ENCODE measurements at regions not wholly inside any gene's neighbourhood (a gene's known extent, or its start where the extent isn't known, plus 50 kb on each side); places are given as distances from the start of the nearest gene placed in this dataset.

GRCh38 chr3:17798000-17798399 lies 55.6 kb upstream of the TBC1D5 start:
- Histone ChIP-seq H3K9ac (ENCODE audit: low read depth in 2 of 2, low read length in 2 of 2) (no peak overlapping the region), H3K36me3 (no peaks in the 10 kb centered on the region), H3K27me3 (no peaks in the 10 kb centered on the region), H3K27ac (no peak overlapping the region), H3K9me3 (no peaks in the 10 kb centered on the region), H3K4me3 (no peak overlapping the region), H3K4me1 (no peaks in the 10 kb centered on the region)
- TF ChIP-seq CTCF (IDR thresholded peaks at IDR 0.05) = no peak
- DNase-seq = no peak
- intact Hi-C loops (cut with DNase I) = no loop called here

- TF ChIP-seq CTCF (IDR thresholded peaks at IDR 0.05) = no peak
- Histone ChIP-seq H3K9me3 (no peaks in the 10 kb centered on the region), H3K36me3 (no peaks in the 10 kb centered on the region), H3K4me1 (no peaks in the 10 kb centered on the region), H3K9ac (ENCODE audit: low read depth in 2 of 2, low read length in 2 of 2) (no peak overlapping the region), H3K27ac (no peak overlapping the region), H3K27me3 (no peaks in the 10 kb centered on the region), H3K4me3 (no peak overlapping the region)
- intact Hi-C loops (cut with DNase I) = no loop called here
- DNase-seq = no peak
Measured at GRCh38 chr3:17795711-17796110, 53.3 kb upstream of the TBC1D5 start.

GRCh38 chr3:17795280-17795679 lies 52.8 kb upstream of the TBC1D5 start:
- Histone ChIP-seq H3K27ac (no peak overlapping the region), H3K9me3 (no peaks in the 10 kb centered on the region), H3K4me1 (no peaks in the 10 kb centered on the region), H3K27me3 (no peaks in the 10 kb centered on the region), H3K9ac (ENCODE audit: low read depth in 2 of 2, low read length in 2 of 2) (no peak overlapping the region), H3K4me3 (no peak overlapping the region), H3K36me3 (no peaks in the 10 kb centered on the region)
- no peak for DNase-seq
- intact Hi-C loops (cut with DNase I) = no loop called here
- TF ChIP-seq CTCF (IDR thresholded peaks at IDR 0.05) = no peak

- no peak for TF ChIP-seq CTCF (IDR thresholded peaks at IDR 0.05)
- no peaks in the 10 kb centered on the region for H3K36me3 ChIP-seq
- no peak overlapping the region for H3K4me3 ChIP-seq
- intact Hi-C loops (cut with DNase I) = no loop called here
- no peak overlapping the region for H3K9ac ChIP-seq (ENCODE audit: low read depth in 2 of 2, low read length in 2 of 2)
- no peak for DNase-seq
- no peaks in the 10 kb centered on the region for H3K27me3 ChIP-seq
- no peaks in the 10 kb centered on the region for H3K4me1 ChIP-seq
- no peaks in the 10 kb centered on the region for H3K9me3 ChIP-seq
- H3K27ac ChIP-seq = no peak overlapping the region
Measured at GRCh38 chr3:17793542-17794195, 51.2 kb upstream of the TBC1D5 start.
